Esophagus muscularis mucosa (tissue), 4 donors: ENCODE measurements at regions not wholly inside any gene's neighbourhood (a gene's known extent, or its start where the extent isn't known, plus 50 kb on each side); places are given as distances from the start of the nearest gene placed in this dataset.

Source experiments
- DNase-seq: peaks from one replicate; pipeline ENCODE4 v3.0.0-alpha.2; 2017; ENCODE audit errors: extremely low spot score
- H3K27ac ChIP-seq, 4 donors: fragments of 200-600 bp; sonication (generic); replicated peaks in 1 of 4; 1 replicate in 3 of 4; 2 replicates in 1 of 4; pipeline ENCODE4 v1.5.1; 2016 to 2019; ENCODE audit warnings: mild to moderate bottlenecking in 1 of 4
- H3K27me3 ChIP-seq, 4 donors: fragments of 200-600 bp; sonication (generic); one replicate each; pipeline versions ENCODE4 v1.5.1 to v1.6.0; 2016 to 2019
- H3K36me3 ChIP-seq, 4 donors: fragments of 200-600 bp; sonication (generic); one replicate each; pipeline ENCODE4 v1.5.1; 2016 to 2019
- H3K4me1 ChIP-seq, 4 donors: fragments of 200-600 bp; sonication (generic); one replicate each; pipeline ENCODE4 v1.5.1; 2016 to 2019
- H3K4me3 ChIP-seq, 4 donors: fragments of 200-600 bp; sonication (generic); 1 replicate in 2 of 4; 2 replicates in 2 of 4; pipeline ENCODE4 v1.5.1; 2016 to 2019; ENCODE audit warnings: mild to moderate bottlenecking in 4 of 4, moderate library complexity in 1 of 4
- H3K9me3 ChIP-seq, 4 donors: fragments of 200-600 bp; sonication (generic); 1 replicate in 3 of 4; 2 replicates in 1 of 4; pipeline ENCODE4 v1.5.1; 2016 to 2019
- EP300 ChIP-seq: sonication (generic); formaldehyde crosslinking; IDR thresholded peaks from one replicate; pipeline ENCODE4 v1.6.1; 2017; ENCODE audit warnings: antibody characterized with exemption
- POLR2A ChIP-seq: fragments of 450-650 bp; IDR thresholded peaks from one replicate; pipeline ENCODE4 v1.6.1; 2017; ENCODE audit warnings: antibody characterized with exemption, moderate library complexity, mild to moderate bottlenecking, low read depth
- POLR2AphosphoS5 ChIP-seq, 2 donors: sonication (generic); formaldehyde crosslinking; IDR thresholded peaks; one replicate each; pipeline ENCODE4 v1.6.1; 2017; ENCODE audit warnings: antibody characterized with exemption in 2 of 2
- WGBS: methylation state at CpG from one replicate; pipeline ENCODE4 v1.1.5; 2018; 5-methylcytosine and 5-hydroxymethylcytosine counted together
- intact Hi-C: fragments of 100-400 bp; cut with DNase I; formaldehyde crosslinking; loops from one replicate; pipeline ENCODE4 v1.15.1; 2023
- TF ChIP-seq, protein P1 (sequence below), 3 experiments: fragments of 200-600 bp in 2 of 3; fragments of 450-650 bp in 1 of 3; sonication (generic) in 2 of 3; IDR thresholded peaks; one replicate each; pipeline ENCODE4 v1.5.1; 2017 to 2019; ENCODE audit warnings: antibody characterized with exemption in 3 of 3, mild to moderate bottlenecking in 2 of 3, moderate library complexity in 1 of 3

- no peak for TF ChIP-seq POLR2A
- no peak for TF ChIP-seq POLR2AphosphoS5 (IDR thresholded peaks at IDR 0.05)
- TF ChIP-seq, protein P1, sequence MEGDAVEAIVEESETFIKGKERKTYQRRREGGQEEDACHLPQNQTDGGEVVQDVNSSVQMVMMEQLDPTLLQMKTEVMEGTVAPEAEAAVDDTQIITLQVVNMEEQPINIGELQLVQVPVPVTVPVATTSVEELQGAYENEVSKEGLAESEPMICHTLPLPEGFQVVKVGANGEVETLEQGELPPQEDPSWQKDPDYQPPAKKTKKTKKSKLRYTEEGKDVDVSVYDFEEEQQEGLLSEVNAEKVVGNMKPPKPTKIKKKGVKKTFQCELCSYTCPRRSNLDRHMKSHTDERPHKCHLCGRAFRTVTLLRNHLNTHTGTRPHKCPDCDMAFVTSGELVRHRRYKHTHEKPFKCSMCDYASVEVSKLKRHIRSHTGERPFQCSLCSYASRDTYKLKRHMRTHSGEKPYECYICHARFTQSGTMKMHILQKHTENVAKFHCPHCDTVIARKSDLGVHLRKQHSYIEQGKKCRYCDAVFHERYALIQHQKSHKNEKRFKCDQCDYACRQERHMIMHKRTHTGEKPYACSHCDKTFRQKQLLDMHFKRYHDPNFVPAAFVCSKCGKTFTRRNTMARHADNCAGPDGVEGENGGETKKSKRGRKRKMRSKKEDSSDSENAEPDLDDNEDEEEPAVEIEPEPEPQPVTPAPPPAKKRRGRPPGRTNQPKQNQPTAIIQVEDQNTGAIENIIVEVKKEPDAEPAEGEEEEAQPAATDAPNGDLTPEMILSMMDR (IDR thresholded peaks at IDR 0.05): no peak
- no peak for TF ChIP-seq EP300
- H3K4me1 ChIP-seq: no peaks in the 10 kb centered on the region
- 35% methylated on average over 3 of the region's 3 CpGs for WGBS
- H3K9me3 ChIP-seq: no peaks in the 10 kb centered on the region
- DNase-seq: no peak
- intact Hi-C loops: no loop called here
- no peaks in the 10 kb centered on the region for H3K36me3 ChIP-seq
- no peaks in the 10 kb centered on the region for H3K27me3 ChIP-seq
- no peak overlapping the region for H3K27ac ChIP-seq
- H3K4me3 ChIP-seq: no peak overlapping the region
Measured at GRCh38 chr9:10843151-10843550, 230.3 kb upstream of the PTPRD start.

GRCh38 chr9:10855847-10856246 lies 243.0 kb upstream of the PTPRD start:
- TF ChIP-seq, protein P1 (IDR thresholded peaks at IDR 0.05): peak in 1 of 3 experiments; percentile 22
- TF ChIP-seq EP300: no peak
- TF ChIP-seq POLR2AphosphoS5 (IDR thresholded peaks at IDR 0.05): no peak
- WGBS: 19% methylated on average over 1 of the region's 1 CpG

DNA sequence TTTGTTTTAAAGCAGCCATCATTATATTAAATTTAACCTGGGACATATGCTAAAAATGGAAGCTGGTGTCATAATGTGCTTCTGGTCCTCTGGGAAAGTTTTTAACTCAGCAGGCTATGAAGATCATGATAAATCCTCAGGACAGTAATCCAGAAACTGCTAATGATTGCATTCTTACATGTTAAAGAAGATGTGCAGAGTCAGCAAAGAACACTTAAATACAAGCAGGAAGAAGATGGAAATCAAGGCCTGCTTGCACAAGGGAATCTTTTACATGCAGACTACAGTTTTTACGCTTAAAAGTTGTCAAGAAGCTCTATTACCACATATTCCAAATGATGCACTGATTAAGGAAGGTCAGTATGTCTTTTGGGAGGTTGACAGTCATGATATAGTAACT lies 246.0 kb upstream of the PTPRD start:
- peaks cover 0 to 5% (median 2%) of the 10 kb centered on the region in 4 donors for H3K4me1 ChIP-seq
- DNase-seq: no peak
- WGBS: 90% methylated on average over 1 of the region's 1 CpG
- no peak overlapping the region for H3K4me3 ChIP-seq
- H3K36me3 ChIP-seq: no peaks in the 10 kb centered on the region
- H3K27me3 ChIP-seq: no peaks in the 10 kb centered on the region
- H3K27ac ChIP-seq: no peak overlapping the region
- no peaks in the 10 kb centered on the region for H3K9me3 ChIP-seq
- TF ChIP-seq EP300: no peak
- no peak for TF ChIP-seq POLR2A
- TF ChIP-seq, protein P1 (IDR thresholded peaks at IDR 0.05): no peak
- TF ChIP-seq POLR2AphosphoS5 (IDR thresholded peaks at IDR 0.05): no peak
- intact Hi-C loops: no loop called here

More at GRCh38 chr9:10855847-10856246, 243.0 kb upstream of the PTPRD start:
- Histone ChIP-seq H3K4me1 (no peaks in the 10 kb centered on the region), H3K27ac (no peak overlapping the region), H3K4me3 (no peak overlapping the region), H3K9me3 (no peaks in the 10 kb centered on the region), H3K36me3 (no peaks in the 10 kb centered on the region), H3K27me3 (no peaks in the 10 kb centered on the region)
- intact Hi-C loops: no loop called here
- no peak for DNase-seq

DNA sequence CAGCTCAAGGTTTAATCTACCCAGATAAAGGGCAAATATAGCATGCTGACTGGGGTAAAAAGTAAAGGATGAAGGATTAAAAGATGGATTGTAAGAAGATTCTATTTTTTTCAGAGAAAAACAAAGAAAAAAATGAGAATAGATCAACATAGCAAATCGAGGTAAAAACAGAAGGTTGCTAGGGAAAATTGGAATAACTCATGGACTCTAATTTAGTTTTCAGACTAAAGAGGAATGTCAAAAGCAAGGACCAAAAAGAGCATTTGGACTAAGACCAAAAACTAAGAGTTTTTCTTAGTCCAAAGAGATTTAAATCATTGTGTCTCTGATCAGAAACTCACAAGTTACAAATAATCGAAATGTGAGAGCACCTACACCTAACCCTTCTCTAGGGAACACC lies 250.7 kb upstream of the PTPRD start:
- no peaks in the 10 kb centered on the region for H3K9me3 ChIP-seq
- no peaks in the 10 kb centered on the region for H3K27me3 ChIP-seq
- H3K4me1 ChIP-seq: peaks cover 0 to 5% (median 2%) of the 10 kb centered on the region in 4 donors
- TF ChIP-seq POLR2A (no peak), POLR2AphosphoS5 (IDR thresholded peaks at IDR 0.05) (no peak)
- intact Hi-C loops: no loop called here
- no peak for DNase-seq
- WGBS: 55% methylated on average over 2 of the region's 2 CpGs
- H3K36me3 ChIP-seq: no peaks in the 10 kb centered on the region
- no peak overlapping the region for H3K4me3 ChIP-seq
- H3K27ac ChIP-seq: no peak overlapping the region

GRCh38 chr9:10867194-10867593 lies 254.4 kb upstream of the PTPRD start:
- H3K27me3 ChIP-seq: no peaks in the 10 kb centered on the region
- intact Hi-C loops: no loop called here
- H3K4me1 ChIP-seq: peaks cover 0 to 5% (median 2%) of the 10 kb centered on the region in 4 donors
- no peak for DNase-seq
- WGBS: 95% methylated on average over 2 of the region's 2 CpGs
- no peak overlapping the region for H3K4me3 ChIP-seq
- TF ChIP-seq, protein P1 (IDR thresholded peaks at IDR 0.05): no peak
- no peak for TF ChIP-seq EP300
- no peak for TF ChIP-seq POLR2A
- TF ChIP-seq POLR2AphosphoS5 (IDR thresholded peaks at IDR 0.05): no peak
- no peak overlapping the region for H3K27ac ChIP-seq
- H3K9me3 ChIP-seq: no peaks in the 10 kb centered on the region
- no peaks in the 10 kb centered on the region for H3K36me3 ChIP-seq
